ENCODE measurements at regions not wholly inside any gene's neighbourhood (a gene's known extent, or its start where the extent isn't known, plus 50 kb on each side); places are given as distances from the start of the nearest gene placed in this dataset.

GRCh38 chr1:60281360-60281932, 207.9 kb upstream of the C1orf87 start:
- TF ChIP-seq CTCF (conservative IDR thresholded peaks at IDR 0.05 in 1 of 2, IDR thresholded peaks at IDR 0.05 in 1 of 2; ENCODE audit: low read depth in 1 of 2, low read length in 2 of 2) (peak; percentile 93 to 98), EZH2 (IDR thresholded peaks at IDR 0.05; ENCODE audit: low read length, missing control alignments) (no peak)

All from fibroblast of lung (primary cell).